ENCODE measurements at regions not wholly inside any gene's neighbourhood (a gene's known extent, or its start where the extent isn't known, plus 50 kb on each side); places are given as distances from the start of the nearest gene placed in this dataset.

DNA sequence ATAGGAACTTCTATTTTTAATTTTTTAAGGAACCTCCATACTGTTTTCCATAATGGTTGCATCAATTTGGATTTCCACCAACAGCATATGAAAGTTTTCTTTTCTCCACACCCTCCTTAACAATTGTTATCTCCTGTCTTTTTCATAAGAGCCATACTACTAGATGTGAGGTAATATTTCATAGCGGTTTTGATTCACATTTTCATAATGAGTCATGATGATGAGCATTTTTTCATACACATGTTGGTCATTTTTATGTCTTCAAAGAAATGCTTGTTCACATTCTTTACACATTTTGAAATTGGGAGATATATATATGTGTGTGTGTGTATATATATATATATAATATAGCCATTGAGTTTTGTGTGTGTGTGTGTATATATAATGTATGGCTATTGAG is 420.3 kb upstream of the PCDH9 start:
- TF ChIP-seq, protein P1, sequence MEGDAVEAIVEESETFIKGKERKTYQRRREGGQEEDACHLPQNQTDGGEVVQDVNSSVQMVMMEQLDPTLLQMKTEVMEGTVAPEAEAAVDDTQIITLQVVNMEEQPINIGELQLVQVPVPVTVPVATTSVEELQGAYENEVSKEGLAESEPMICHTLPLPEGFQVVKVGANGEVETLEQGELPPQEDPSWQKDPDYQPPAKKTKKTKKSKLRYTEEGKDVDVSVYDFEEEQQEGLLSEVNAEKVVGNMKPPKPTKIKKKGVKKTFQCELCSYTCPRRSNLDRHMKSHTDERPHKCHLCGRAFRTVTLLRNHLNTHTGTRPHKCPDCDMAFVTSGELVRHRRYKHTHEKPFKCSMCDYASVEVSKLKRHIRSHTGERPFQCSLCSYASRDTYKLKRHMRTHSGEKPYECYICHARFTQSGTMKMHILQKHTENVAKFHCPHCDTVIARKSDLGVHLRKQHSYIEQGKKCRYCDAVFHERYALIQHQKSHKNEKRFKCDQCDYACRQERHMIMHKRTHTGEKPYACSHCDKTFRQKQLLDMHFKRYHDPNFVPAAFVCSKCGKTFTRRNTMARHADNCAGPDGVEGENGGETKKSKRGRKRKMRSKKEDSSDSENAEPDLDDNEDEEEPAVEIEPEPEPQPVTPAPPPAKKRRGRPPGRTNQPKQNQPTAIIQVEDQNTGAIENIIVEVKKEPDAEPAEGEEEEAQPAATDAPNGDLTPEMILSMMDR (IDR thresholded peaks at IDR 0.05; ENCODE audit: insufficient read depth, low read depth, low read length), result no peak
- no peak for TF ChIP-seq EZH2 (IDR thresholded peaks at IDR 0.05; ENCODE audit: insufficient read depth, low read length)
